Astrocyte (in vitro differentiated cells and primary cell): ENCODE measurements at regions not wholly inside any gene's neighbourhood (a gene's known extent, or its start where the extent isn't known, plus 50 kb on each side); places are given as distances from the start of the nearest gene placed in this dataset.

ENCODE experiments used
- DNase-seq: peaks from one replicate; pipeline ENCODE4 v3.0.0-alpha.2; 2010; ENCODE audit warnings: low read depth
- FAIRE-seq: peaks from 2 replicates; lab custom pipeline; 2011; peaks lifted over from hg19 to GRCh38; lab: Jason Lieb, UNC
- H2AFZ ChIP-seq: 2 replicates; pipeline ENCODE4 v1.6.0; 2012; ENCODE audit warnings: low read depth, low read length, inconsistent platforms
- H3K27ac ChIP-seq: 2 replicates; pipeline ENCODE4 v1.5.1; 2011; ENCODE audit warnings: low read depth, low read length, inconsistent platforms
- H3K27me3 ChIP-seq: 2 replicates; pipeline ENCODE4 v1.6.0; 2011; ENCODE audit warnings: low read length, inconsistent platforms; ENCODE audit not compliant: insufficient read depth
- H3K36me3 ChIP-seq: 2 replicates; pipeline ENCODE4 v1.5.1; 2011; ENCODE audit warnings: low read length, inconsistent platforms; ENCODE audit not compliant: insufficient read depth
- H3K4me1 ChIP-seq: 2 replicates; pipeline ENCODE4 v1.5.1; 2011; ENCODE audit warnings: low read length, inconsistent platforms; ENCODE audit not compliant: insufficient read depth
- H3K4me2 ChIP-seq: 2 replicates; pipeline ENCODE4 v1.6.0; 2012; ENCODE audit warnings: low read length, inconsistent platforms
- H3K4me3 ChIP-seq: 2 replicates; pipeline ENCODE4 v1.5.1; 2011; ENCODE audit warnings: low read depth, mild to moderate bottlenecking, low read length, inconsistent platforms; ENCODE audit not compliant: insufficient read depth
- H3K79me2 ChIP-seq: 2 replicates; pipeline ENCODE4 v1.6.0; 2012; ENCODE audit warnings: mild to moderate bottlenecking, low read length, inconsistent platforms; ENCODE audit not compliant: insufficient read depth
- H3K9ac ChIP-seq: 2 replicates; pipeline ENCODE4 v1.6.0; 2012; ENCODE audit warnings: mild to moderate bottlenecking, low read length, inconsistent platforms
- H3K9me3 ChIP-seq: 2 replicates; pipeline ENCODE4 v1.5.1; 2012; ENCODE audit warnings: low read depth, mild to moderate bottlenecking, low read length, inconsistent platforms; ENCODE audit not compliant: insufficient read depth
- H4K20me1 ChIP-seq: 2 replicates; pipeline ENCODE4 v1.6.0; 2012; ENCODE audit warnings: low read length, inconsistent platforms; ENCODE audit not compliant: insufficient read depth
- H3K27ac Mint-ChIP-seq: one replicate; pipeline ENCODE4 v1.8.0; 2021; ENCODE audit warnings: mild to moderate bottlenecking, mixed read lengths; ENCODE audit not compliant: unreplicated experiment
- H3K27me3 Mint-ChIP-seq: one replicate; pipeline ENCODE4 v1.8.0; 2021; ENCODE audit warnings: low read depth, mixed read lengths; ENCODE audit not compliant: unreplicated experiment
- H3K36me3 Mint-ChIP-seq: one replicate; pipeline ENCODE4 v1.8.0; 2021; ENCODE audit warnings: low read depth, mixed read lengths; ENCODE audit not compliant: unreplicated experiment
- H3K4me1 Mint-ChIP-seq: one replicate; pipeline ENCODE4 v1.8.0; 2021; ENCODE audit warnings: low read depth, mixed read lengths; ENCODE audit not compliant: unreplicated experiment
- H3K4me3 Mint-ChIP-seq: one replicate; pipeline ENCODE4 v1.8.0; 2021; ENCODE audit warnings: mild to moderate bottlenecking, moderate library complexity, mixed read lengths; ENCODE audit not compliant: unreplicated experiment
- H3K9me3 Mint-ChIP-seq: one replicate; pipeline ENCODE4 v1.8.0; 2021; ENCODE audit warnings: mild to moderate bottlenecking, mixed read lengths; ENCODE audit not compliant: unreplicated experiment
- EZH2 ChIP-seq: IDR thresholded peaks from 2 replicates; pipeline ENCODE4 v1.6.1; 2012; ENCODE audit warnings: mild to moderate bottlenecking, low read length, inconsistent platforms; ENCODE audit not compliant: insufficient read depth
- TF ChIP-seq, protein P1 (sequence below): IDR thresholded peaks from 2 replicates; pipeline ENCODE4 v1.5.1; 2011; ENCODE audit warnings: low read depth, mild to moderate bottlenecking, inconsistent platforms, low read length, moderate library complexity; ENCODE audit not compliant: insufficient read depth

DNA sequence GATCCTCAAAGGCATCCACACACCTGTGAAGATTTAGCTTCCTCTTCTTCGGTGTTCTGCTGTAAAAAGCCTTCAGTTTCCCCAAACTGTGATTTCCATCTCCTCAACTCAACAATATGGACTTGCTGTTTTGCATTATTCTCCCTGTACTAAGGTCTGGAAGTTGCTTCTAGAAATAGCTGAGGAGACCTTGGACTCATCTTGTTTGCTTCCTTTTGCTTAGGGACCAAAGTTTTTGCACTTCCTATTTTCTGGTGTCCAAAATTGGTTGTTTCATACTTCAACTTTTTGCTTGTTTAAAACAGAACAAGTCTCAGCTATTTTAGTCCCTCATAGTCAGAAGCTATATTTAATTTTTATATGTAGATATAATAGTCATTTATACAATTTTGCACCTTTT, 201.9 kb upstream of the COPS8 start:
- Histone ChIP-seq H3K27ac (no peak overlapping the region), H4K20me1 (no peaks in the 10 kb centered on the region), H3K4me2 (no peak overlapping the region), H3K36me3 (no peaks in the 10 kb centered on the region), H3K4me1 (peaks cover 10% of the 10 kb centered on the region), H3K4me3 (no peak overlapping the region), H3K79me2 (no peaks in the 10 kb centered on the region), H3K9me3 (no peaks in the 10 kb centered on the region), H3K9ac (no peak overlapping the region), H2AFZ (no peak overlapping the region), H3K27me3 (no peaks in the 10 kb centered on the region)
- no peak overlapping the region for H3K27ac Mint-ChIP-seq
- TF ChIP-seq, protein P1, sequence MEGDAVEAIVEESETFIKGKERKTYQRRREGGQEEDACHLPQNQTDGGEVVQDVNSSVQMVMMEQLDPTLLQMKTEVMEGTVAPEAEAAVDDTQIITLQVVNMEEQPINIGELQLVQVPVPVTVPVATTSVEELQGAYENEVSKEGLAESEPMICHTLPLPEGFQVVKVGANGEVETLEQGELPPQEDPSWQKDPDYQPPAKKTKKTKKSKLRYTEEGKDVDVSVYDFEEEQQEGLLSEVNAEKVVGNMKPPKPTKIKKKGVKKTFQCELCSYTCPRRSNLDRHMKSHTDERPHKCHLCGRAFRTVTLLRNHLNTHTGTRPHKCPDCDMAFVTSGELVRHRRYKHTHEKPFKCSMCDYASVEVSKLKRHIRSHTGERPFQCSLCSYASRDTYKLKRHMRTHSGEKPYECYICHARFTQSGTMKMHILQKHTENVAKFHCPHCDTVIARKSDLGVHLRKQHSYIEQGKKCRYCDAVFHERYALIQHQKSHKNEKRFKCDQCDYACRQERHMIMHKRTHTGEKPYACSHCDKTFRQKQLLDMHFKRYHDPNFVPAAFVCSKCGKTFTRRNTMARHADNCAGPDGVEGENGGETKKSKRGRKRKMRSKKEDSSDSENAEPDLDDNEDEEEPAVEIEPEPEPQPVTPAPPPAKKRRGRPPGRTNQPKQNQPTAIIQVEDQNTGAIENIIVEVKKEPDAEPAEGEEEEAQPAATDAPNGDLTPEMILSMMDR: no peak
- TF ChIP-seq EZH2: no peak
- H3K4me1 Mint-ChIP-seq: peaks cover 11% of the 10 kb centered on the region
- no peak overlapping the region for H3K4me3 Mint-ChIP-seq
- peaks cover 1% of the 10 kb centered on the region for H3K36me3 Mint-ChIP-seq
- FAIRE-seq: no peak
- peaks cover 3% of the 10 kb centered on the region for H3K9me3 Mint-ChIP-seq
- DNase-seq: no peak
- H3K27me3 Mint-ChIP-seq: no peaks in the 10 kb centered on the region

DNA sequence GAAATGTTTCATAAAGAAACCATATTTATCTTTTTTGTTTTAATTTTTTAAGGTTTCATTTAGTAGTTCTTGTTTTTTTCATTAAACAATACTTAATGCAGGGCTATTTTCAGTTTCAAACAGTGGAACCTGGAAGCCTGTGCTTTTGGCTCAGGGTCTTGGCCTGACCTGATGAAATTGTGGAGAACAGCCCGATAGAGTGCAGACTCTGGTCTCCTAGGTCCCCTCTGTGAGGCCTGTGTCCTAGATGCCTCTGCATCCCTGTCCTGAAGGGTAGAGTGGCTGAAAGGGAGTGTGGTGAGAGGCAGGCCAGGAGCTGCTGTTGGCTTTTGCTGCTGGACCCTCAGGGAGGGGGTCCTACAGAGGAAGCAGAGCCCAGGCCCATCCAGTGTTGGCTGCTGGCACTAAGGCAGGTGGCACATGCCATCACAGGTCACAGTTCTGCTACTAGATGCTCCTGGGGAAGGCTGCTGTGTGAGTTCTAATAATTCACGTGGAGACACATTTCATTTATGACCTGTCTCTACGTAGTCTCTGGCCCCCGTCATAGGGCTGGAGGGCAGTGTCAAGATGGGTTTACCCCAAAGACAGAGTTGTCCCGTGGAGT, 201.0 kb upstream of the COPS8 start:
- no peaks in the 10 kb centered on the region for H4K20me1 ChIP-seq
- FAIRE-seq (no peak), DNase-seq (no peak)
- no peak overlapping the region for H3K4me2 ChIP-seq
- H3K27ac ChIP-seq: no peak overlapping the region
- no peaks in the 10 kb centered on the region for H3K27me3 ChIP-seq
- H3K9me3 ChIP-seq: no peaks in the 10 kb centered on the region
- H3K79me2 ChIP-seq: no peaks in the 10 kb centered on the region
- peaks cover 3% of the 10 kb centered on the region for H3K9me3 Mint-ChIP-seq
- no peak overlapping the region for H3K4me3 ChIP-seq
- peaks cover 10% of the 10 kb centered on the region for H3K4me1 ChIP-seq
- no peak for TF ChIP-seq EZH2
- TF ChIP-seq, protein P1: no peak
- no peak overlapping the region for H3K4me3 Mint-ChIP-seq
- H3K36me3 Mint-ChIP-seq: peaks cover 1% of the 10 kb centered on the region
- peaks cover 14% of the 10 kb centered on the region for H3K4me1 Mint-ChIP-seq
- no peak overlapping the region for H2AFZ ChIP-seq
- no peak overlapping the region for H3K9ac ChIP-seq
- no peak overlapping the region for H3K27ac Mint-ChIP-seq
- H3K36me3 ChIP-seq: no peaks in the 10 kb centered on the region
- no peaks in the 10 kb centered on the region for H3K27me3 Mint-ChIP-seq

DNA sequence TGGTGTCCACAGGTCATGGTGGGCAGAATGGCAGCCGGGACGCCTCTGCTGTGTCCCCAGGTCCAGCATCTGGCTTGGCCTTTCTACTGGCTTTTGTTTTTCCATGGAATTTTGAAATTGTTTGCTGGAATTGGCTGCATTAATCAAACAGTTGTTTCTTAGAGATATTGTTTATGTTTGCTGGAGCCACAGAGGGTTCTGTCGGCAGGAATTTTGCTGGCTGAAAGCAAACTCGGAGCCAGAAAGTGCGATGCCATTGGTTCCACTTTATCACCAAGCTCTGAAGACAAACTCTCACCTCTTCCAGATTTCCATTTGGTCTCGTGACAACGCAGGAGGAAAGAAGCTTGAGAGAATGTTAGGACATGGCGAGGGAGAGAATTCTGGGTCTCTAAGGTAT, 199.2 kb upstream of the COPS8 start:
- H3K4me3 Mint-ChIP-seq: no peak overlapping the region
- FAIRE-seq: no peak
- Histone ChIP-seq H3K4me1 (peaks cover 10% of the 10 kb centered on the region), H3K9ac (no peak overlapping the region), H4K20me1 (no peaks in the 10 kb centered on the region), H3K4me2 (no peak overlapping the region), H2AFZ (no peak overlapping the region), H3K4me3 (no peak overlapping the region), H3K9me3 (no peaks in the 10 kb centered on the region), H3K27ac (no peak overlapping the region), H3K36me3 (no peaks in the 10 kb centered on the region), H3K79me2 (no peaks in the 10 kb centered on the region), H3K27me3 (no peaks in the 10 kb centered on the region)
- peaks cover 1% of the 10 kb centered on the region for H3K36me3 Mint-ChIP-seq
- DNase-seq: no peak
- no peak overlapping the region for H3K27ac Mint-ChIP-seq
- TF ChIP-seq EZH2: no peak
- TF ChIP-seq, protein P1: no peak
- peaks cover 14% of the 10 kb centered on the region for H3K4me1 Mint-ChIP-seq
- H3K9me3 Mint-ChIP-seq: peaks cover 11% of the 10 kb centered on the region
- H3K27me3 Mint-ChIP-seq: no peaks in the 10 kb centered on the region
